A549 (cell line): ENCODE measurements at regions not wholly inside any gene's neighbourhood (a gene's known extent, or its start where the extent isn't known, plus 50 kb on each side); places are given as distances from the start of the nearest gene placed in this dataset.

Experiments
- ATAC-seq, 2 experiments: fragments of 200-7000 bp in 1 of 2; fragments of >200 bp in 1 of 2; cut with Nextera tagmentation in 1 of 2; cut with Tn5 transposase in 1 of 2; 3 replicates each; pipeline versions ENCODE4 v1.8.0 to v1.9.1; 2018 to 2020; ENCODE audit warnings: mild to moderate bottlenecking in 1 of 2, moderate library complexity in 1 of 2
- CTCF ChIA-PET: fragments of 300-600 bp; sonication (Branson Sonifier 250); formaldehyde crosslinking; extraction: SDS; loops from one replicate; lab custom pipeline; 2021; ENCODE audit warnings: antibody characterized with exemption, inconsistent platforms; lab: Yijun Ruan, JAX
- POLR2A ChIA-PET: fragments of 350-600 bp; formaldehyde crosslinking; extraction: SDS; loops from one replicate; lab custom pipeline; 2021; ENCODE audit warnings: antibody characterized with exemption, inconsistent platforms; lab: Yijun Ruan, JAX
- DNase-seq, 2 experiments: peaks; one replicate each; pipeline versions ENCODE4 v3.0.0 to v3.0.0-alpha.2; 2011 to 2016; ENCODE audit warnings: low read depth in 1 of 2, low spot score in 1 of 2
- FAIRE-seq: peaks from 2 replicates; lab custom pipeline; 2011; peaks lifted over from hg19 to GRCh38; lab: Jason Lieb, UNC
- H3K27ac ChIP-seq, 2 experiments: fragments of >200 bp; sonication (Bioruptor Twin); formaldehyde crosslinking; 3 replicates each; pipeline ENCODE4 v1.5.1; 2016 to 2017
- H3K4me1 ChIP-seq: fragments of >200 bp; sonication (Bioruptor Twin); formaldehyde crosslinking; 3 replicates; pipeline ENCODE4 v1.6.1; 2016
- H3K4me2 ChIP-seq: fragments of >200 bp; sonication (Bioruptor Twin); formaldehyde crosslinking; 3 replicates; pipeline ENCODE4 v1.6.1; 2016
- H3K4me3 ChIP-seq: fragments of >200 bp; sonication (Bioruptor Twin); formaldehyde crosslinking; 3 replicates; pipeline ENCODE4 v1.5.1; 2016
- H3K9me3 ChIP-seq: fragments of >200 bp; sonication (Bioruptor Twin); formaldehyde crosslinking; 3 replicates; pipeline ENCODE4 v1.6.1; 2016
- ATOH8 ChIP-seq: fragments of 250-450 bp; sonication (Bioruptor Pico); IDR thresholded peaks from 2 replicates; pipeline ENCODE4 v1.5.0; 2020; ENCODE audit warnings: low read depth, mild to moderate bottlenecking, moderate library complexity
- BCL3 ChIP-seq: fragments of >200 bp; sonication (Bioruptor Twin); formaldehyde crosslinking; IDR thresholded peaks from 3 replicates; pipeline ENCODE4 v1.6.1; 2016
- BHLHE40 ChIP-seq: IDR thresholded peaks from 2 replicates; pipeline ENCODE4 v1.6.1; 2012; ENCODE audit warnings: low read depth, low read length, inconsistent platforms
- CBX8 ChIP-seq: fragments of 200-600 bp; sonication (generic); IDR thresholded peaks from 2 replicates; pipeline ENCODE4 v1.6.1; 2016
- CHD4 ChIP-seq: fragments of 200-600 bp; sonication (generic); IDR thresholded peaks from 2 replicates; pipeline ENCODE4 v1.6.1; 2016; ENCODE audit warnings: antibody characterized with exemption, mild to moderate bottlenecking, borderline replicate concordance
- FOSB ChIP-seq: fragments of 250-450 bp; sonication (Bioruptor Pico); IDR thresholded peaks from 2 replicates; pipeline ENCODE4 v1.5.0; 2020; ENCODE audit warnings: mild to moderate bottlenecking, moderate library complexity
- FOSL2 ChIP-seq, 2 experiments: fragments of 450-650 bp in 1 of 2; fragments of >200 bp in 1 of 2; sonication (Bioruptor Twin) in 1 of 2; formaldehyde crosslinking; IDR thresholded peaks; 2 replicates each; pipeline versions ENCODE4 v1.5.0 to v1.6.1; 2016 to 2020; ENCODE audit warnings: mild to moderate bottlenecking in 1 of 2, moderate library complexity in 1 of 2
- FOXS1 ChIP-seq: fragments of 250-450 bp; sonication (Bioruptor Pico); IDR thresholded peaks from 2 replicates; pipeline ENCODE4 v1.5.0; 2020; ENCODE audit warnings: mild to moderate bottlenecking, moderate library complexity
- HOXA7 ChIP-seq: fragments of 250-450 bp; sonication (Bioruptor Pico); IDR thresholded peaks from 2 replicates; pipeline ENCODE4 v1.5.0; 2020; ENCODE audit warnings: mild to moderate bottlenecking, moderate library complexity
- MAFK ChIP-seq: fragments of 450-650 bp; IDR thresholded peaks from 2 replicates; pipeline ENCODE4 v1.6.1; 2014; ENCODE audit not compliant: partially characterized antibody
- NFE2L2 ChIP-seq: fragments of 150-350 bp; conservative IDR thresholded peaks from 2 replicates; pipeline ENCODE4 v1.6.1; 2014; ENCODE audit warnings: low read length
- POLR2A ChIP-seq: IDR thresholded peaks from 2 replicates; pipeline ENCODE4 v1.6.1; 2012; ENCODE audit warnings: mild to moderate bottlenecking, low read length
- RAD21 ChIP-seq, 2 experiments: fragments of >200 bp in 1 of 2; sonication (Bioruptor Twin) in 1 of 2; formaldehyde crosslinking in 1 of 2; IDR thresholded peaks in 1 of 2; conservative IDR thresholded peaks in 1 of 2; 2 replicates in 1 of 2; 3 replicates in 1 of 2; pipeline ENCODE4 v1.6.1; 2012 to 2018; ENCODE audit warnings: inconsistent platforms in 1 of 2
- RARB ChIP-seq: fragments of 250-450 bp; sonication (Bioruptor Pico); IDR thresholded peaks from 2 replicates; pipeline ENCODE4 v1.8.0; 2021; ENCODE audit warnings: mild to moderate bottlenecking, moderate library complexity
- RCOR1 ChIP-seq: fragments of 150-350 bp; IDR thresholded peaks from 2 replicates; pipeline ENCODE4 v1.6.1; 2014; ENCODE audit warnings: antibody characterized with exemption, low read length, low read depth
- ZC3H11A ChIP-seq: fragments of 450-650 bp; IDR thresholded peaks from 2 replicates; pipeline ENCODE4 v1.6.1; 2014; ENCODE audit warnings: antibody characterized with exemption, mild to moderate bottlenecking
- ZSCAN20 ChIP-seq: fragments of 250-450 bp; sonication (Bioruptor Pico); IDR thresholded peaks from 2 replicates; pipeline ENCODE4 v1.8.0; 2022; ENCODE audit warnings: mild to moderate bottlenecking, moderate library complexity
- WGBS: methylation state at CpG from one replicate; pipeline ENCODE4 v1.1.6; 2017; ENCODE audit errors: missing lambda C conversion rate; 5-methylcytosine and 5-hydroxymethylcytosine counted together
- TF ChIP-seq, protein P1 (sequence below): fragments of 200-600 bp; sonication (generic); IDR thresholded peaks from 2 replicates; pipeline ENCODE4 v1.6.1; 2016; ENCODE audit warnings: antibody characterized with exemption, mild to moderate bottlenecking, moderate library complexity
- TF ChIP-seq, protein P2 (sequence below): IDR thresholded peaks from 2 replicates; pipeline ENCODE4 v1.6.1; 2012

- no peak for FAIRE-seq
- WGBS: 4% methylated on average over 3 of the region's 3 CpGs
- ChIA-PET CTCF (no interaction called here), POLR2A (no interaction called here)
- TF ChIP-seq RAD21 (conservative IDR thresholded peaks at IDR 0.05 in 1 of 2, IDR thresholded peaks at IDR 0.05 in 1 of 2): no peak
- no peak for TF ChIP-seq FOSB (CRISPR knock-in tag)
- TF ChIP-seq RARB (CRISPR knock-in tag): no peak
- TF ChIP-seq ATOH8 (CRISPR knock-in tag): no peak
- no peak for TF ChIP-seq BHLHE40
- TF ChIP-seq ZSCAN20 (CRISPR knock-in tag): no peak
- no peak for TF ChIP-seq NFE2L2
- TF ChIP-seq FOXS1: no peak
- no peak for TF ChIP-seq ZC3H11A
- no peak for TF ChIP-seq FOSL2 (IDR thresholded peaks at IDR 0.05)
- TF ChIP-seq FOSL2 (CRISPR knock-in tag; IDR thresholded peaks at IDR 0.05): no peak
- TF ChIP-seq BCL3: no peak
- TF ChIP-seq RCOR1: no peak
- TF ChIP-seq POLR2A: no peak
- TF ChIP-seq CBX8: no peak
- no peak for TF ChIP-seq CHD4
- TF ChIP-seq, protein P1, sequence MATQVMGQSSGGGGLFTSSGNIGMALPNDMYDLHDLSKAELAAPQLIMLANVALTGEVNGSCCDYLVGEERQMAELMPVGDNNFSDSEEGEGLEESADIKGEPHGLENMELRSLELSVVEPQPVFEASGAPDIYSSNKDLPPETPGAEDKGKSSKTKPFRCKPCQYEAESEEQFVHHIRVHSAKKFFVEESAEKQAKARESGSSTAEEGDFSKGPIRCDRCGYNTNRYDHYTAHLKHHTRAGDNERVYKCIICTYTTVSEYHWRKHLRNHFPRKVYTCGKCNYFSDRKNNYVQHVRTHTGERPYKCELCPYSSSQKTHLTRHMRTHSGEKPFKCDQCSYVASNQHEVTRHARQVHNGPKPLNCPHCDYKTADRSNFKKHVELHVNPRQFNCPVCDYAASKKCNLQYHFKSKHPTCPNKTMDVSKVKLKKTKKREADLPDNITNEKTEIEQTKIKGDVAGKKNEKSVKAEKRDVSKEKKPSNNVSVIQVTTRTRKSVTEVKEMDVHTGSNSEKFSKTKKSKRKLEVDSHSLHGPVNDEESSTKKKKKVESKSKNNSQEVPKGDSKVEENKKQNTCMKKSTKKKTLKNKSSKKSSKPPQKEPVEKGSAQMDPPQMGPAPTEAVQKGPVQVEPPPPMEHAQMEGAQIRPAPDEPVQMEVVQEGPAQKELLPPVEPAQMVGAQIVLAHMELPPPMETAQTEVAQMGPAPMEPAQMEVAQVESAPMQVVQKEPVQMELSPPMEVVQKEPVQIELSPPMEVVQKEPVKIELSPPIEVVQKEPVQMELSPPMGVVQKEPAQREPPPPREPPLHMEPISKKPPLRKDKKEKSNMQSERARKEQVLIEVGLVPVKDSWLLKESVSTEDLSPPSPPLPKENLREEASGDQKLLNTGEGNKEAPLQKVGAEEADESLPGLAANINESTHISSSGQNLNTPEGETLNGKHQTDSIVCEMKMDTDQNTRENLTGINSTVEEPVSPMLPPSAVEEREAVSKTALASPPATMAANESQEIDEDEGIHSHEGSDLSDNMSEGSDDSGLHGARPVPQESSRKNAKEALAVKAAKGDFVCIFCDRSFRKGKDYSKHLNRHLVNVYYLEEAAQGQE: no peak
- TF ChIP-seq MAFK: no peak
- Histone ChIP-seq H3K9me3 (no peaks in the 10 kb centered on the region), H3K27ac (no peak overlapping the region), H3K4me1 (no peaks in the 10 kb centered on the region), H3K4me3 (no peak overlapping the region), H3K4me2 (no peak overlapping the region)
- no peak for ATAC-seq
- no peak for DNase-seq
Observed at GRCh38 chr20:55937283-55937682, 68.0 kb downstream of the CBLN4 start.

GRCh38 chr20:55936209-55936595 is 69.1 kb downstream of the CBLN4 start:
- ChIA-PET CTCF (no interaction called here), POLR2A (no interaction called here)
- DNase-seq (no peak), FAIRE-seq (no peak), ATAC-seq (no peak)
- no peak overlapping the region for H3K27ac ChIP-seq
- TF ChIP-seq, protein P2, sequence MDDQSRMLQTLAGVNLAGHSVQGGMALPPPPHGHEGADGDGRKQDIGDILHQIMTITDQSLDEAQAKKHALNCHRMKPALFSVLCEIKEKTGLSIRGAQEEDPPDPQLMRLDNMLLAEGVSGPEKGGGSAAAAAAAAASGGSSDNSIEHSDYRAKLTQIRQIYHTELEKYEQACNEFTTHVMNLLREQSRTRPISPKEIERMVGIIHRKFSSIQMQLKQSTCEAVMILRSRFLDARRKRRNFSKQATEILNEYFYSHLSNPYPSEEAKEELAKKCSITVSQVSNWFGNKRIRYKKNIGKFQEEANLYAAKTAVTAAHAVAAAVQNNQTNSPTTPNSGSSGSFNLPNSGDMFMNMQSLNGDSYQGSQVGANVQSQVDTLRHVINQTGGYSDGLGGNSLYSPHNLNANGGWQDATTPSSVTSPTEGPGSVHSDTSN: no peak
- TF ChIP-seq RCOR1 (no peak), HOXA7 (CRISPR knock-in tag) (no peak)
- no peak overlapping the region for H3K4me2 ChIP-seq
- no peak overlapping the region for H3K4me3 ChIP-seq
- 0% methylated on average over 2 of the region's 2 CpGs for WGBS
- H3K4me1 ChIP-seq: no peaks in the 10 kb centered on the region
- no peaks in the 10 kb centered on the region for H3K9me3 ChIP-seq
